Ovary (tissue), 3 donors: ENCODE measurements at regions not wholly inside any gene's neighbourhood (a gene's known extent, or its start where the extent isn't known, plus 50 kb on each side); places are given as distances from the start of the nearest gene placed in this dataset.

Experiments used
- CTCF ChIP-seq, 3 donors: fragments of 450-650 bp in 2 of 3; fragments of 200-600 bp in 1 of 3; IDR thresholded peaks; one replicate each; pipeline versions ENCODE4 v1.5.1 to v1.8.0; 2016 to 2022; ENCODE audit warnings: antibody characterized with exemption in 3 of 3, mild to moderate bottlenecking in 1 of 3
- EP300 ChIP-seq: sonication (generic); formaldehyde crosslinking; IDR thresholded peaks from one replicate; pipeline ENCODE4 v1.6.1; 2017; ENCODE audit warnings: antibody characterized with exemption
- donor health status: DM: no; HTN: no; CAD: no.

GRCh38 chr12:126139355-126139754 is 1074.1 kb downstream of the AACS start:
- no peak for TF ChIP-seq EP300
- TF ChIP-seq CTCF (IDR thresholded peaks at IDR 0.05): no peak
